GM12878 (cell line): ENCODE measurements at regions not wholly inside any gene's neighbourhood (a gene's known extent, or its start where the extent isn't known, plus 50 kb on each side); places are given as distances from the start of the nearest gene placed in this dataset.

Experiments
- ATAC-seq: fragments of 200-7000 bp; cut with Tn5 transposase; 3 replicates; pipeline ENCODE4 v1.9.1; 2020; ENCODE audit warnings: mild to moderate bottlenecking, moderate library complexity
- BruUV-seq: library from RNA; stranded (reverse); fragments of 400-500 nt; replicated peaks from 2 replicates; lab custom pipeline; 2021; lab: Mats Ljungman, UMichigan
- CTCF ChIA-PET: fragments of 300-600 bp; sonication (Branson Sonifier 250); formaldehyde crosslinking; extraction: SDS; loops from one replicate; lab custom pipeline; 2021; ENCODE audit warnings: inconsistent platforms; lab: Yijun Ruan, JAX
- POLR2A ChIA-PET: fragments of 350-600 bp; formaldehyde crosslinking; extraction: SDS; loops from one replicate; lab custom pipeline; 2021; ENCODE audit warnings: inconsistent platforms; lab: Charles Lee
- RAD21 ChIA-PET: fragments of 300-600 bp; sonication (Branson Sonifier 250); formaldehyde crosslinking; loops from one replicate; lab custom pipeline; 2023; ENCODE audit warnings: antibody characterized with exemption; ENCODE audit not compliant: unreplicated experiment; lab: Charles Lee
- SMC1A ChIA-PET: fragments of 300-600 bp; sonication (Branson Sonifier 250); formaldehyde crosslinking; loops from one replicate; lab custom pipeline; 2023; ENCODE audit not compliant: unreplicated experiment, uncharacterized antibody; lab: Charles Lee
- DNase-seq: peaks from one replicate; pipeline ENCODE4 v3.0.0-alpha.2; 2011; ENCODE audit warnings: low read depth, low spot score
- FAIRE-seq: peaks from 3 replicates; lab custom pipeline; 2011; peaks lifted over from hg19 to GRCh38; lab: Jason Lieb, UNC
- H2AFZ ChIP-seq: 2 replicates; pipeline ENCODE4 v1.6.0; 2011; ENCODE audit warnings: low read depth, low read length, control low read depth; ENCODE audit not compliant: control insufficient read depth
- H3K27ac ChIP-seq: 2 replicates; pipeline ENCODE4 v1.5.1; 2011; ENCODE audit warnings: control low read depth; ENCODE audit not compliant: control insufficient read depth, insufficient read depth
- H3K27me3 ChIP-seq, 2 experiments: replicated peaks in 1 of 2; 2 replicates each; pipeline versions ENCODE4 v1.6.0 to v1.6.1; 2011; ENCODE audit warnings: low read length in 1 of 2; ENCODE audit not compliant: control insufficient read depth in 2 of 2, insufficient read depth in 2 of 2
- H3K36me3 ChIP-seq, 2 experiments: 2 replicates each; pipeline ENCODE4 v1.5.1; 2011; ENCODE audit warnings: low read length in 1 of 2; ENCODE audit not compliant: control insufficient read depth in 2 of 2, insufficient read depth in 2 of 2
- H3K4me1 ChIP-seq: 2 replicates; pipeline ENCODE4 v1.6.1; 2011; ENCODE audit warnings: mild to moderate bottlenecking, low read length, moderate library complexity, mixed read lengths; ENCODE audit not compliant: control insufficient read depth, insufficient read depth
- H3K4me2 ChIP-seq: 2 replicates; pipeline ENCODE4 v1.6.0; 2011; ENCODE audit warnings: control low read depth; ENCODE audit not compliant: control insufficient read depth, insufficient read depth
- H3K4me3 ChIP-seq: fragments of 200-600 bp; sonication (generic); 2 replicates; pipeline ENCODE4 v1.5.1; 2016
- H3K79me2 ChIP-seq: 2 replicates; pipeline ENCODE4 v1.6.0; 2011; ENCODE audit warnings: low read length; ENCODE audit not compliant: control insufficient read depth, insufficient read depth
- H3K9ac ChIP-seq: 2 replicates; pipeline ENCODE4 v1.8.0; 2011; ENCODE audit warnings: low read length, control low read depth, mixed read lengths; ENCODE audit not compliant: control insufficient read depth, insufficient read depth
- H3K9me3 ChIP-seq: replicated peaks from 3 replicates; pipeline ENCODE4 v1.5.1; 2011; ENCODE audit warnings: mild to moderate bottlenecking, low read length; ENCODE audit not compliant: control insufficient read depth, insufficient read depth
- H4K20me1 ChIP-seq: 2 replicates; pipeline ENCODE4 v1.6.0; 2011; ENCODE audit not compliant: control insufficient read depth, insufficient read depth
- HDGF ChIP-seq: fragments of 450-650 bp; IDR thresholded peaks from 2 replicates; pipeline ENCODE4 v1.6.1; 2016; ENCODE audit warnings: antibody characterized with exemption
- SP1 ChIP-seq: IDR thresholded peaks from one replicate; pipeline ENCODE4 v1.6.1; 2011; ENCODE audit warnings: low read depth, low read length
- YY1 ChIP-seq: IDR thresholded peaks from 2 replicates; pipeline ENCODE4 v1.6.1; 2011; ENCODE audit warnings: low read depth, mild to moderate bottlenecking, low read length
- ZSCAN29 ChIP-seq: fragments of 450-650 bp; IDR thresholded peaks from 2 replicates; pipeline ENCODE4 v1.6.1; 2017; ENCODE audit warnings: mild to moderate bottlenecking, moderate library complexity
- WGBS: methylation state at CpG from one replicate; pipeline ENCODE4 v1.1.6; 2016; ENCODE audit warnings: low lambda C conversion rate; ENCODE audit not compliant: insufficient replicate concordance, insufficient coverage; ENCODE audit errors: missing lambda C conversion rate; 5-methylcytosine and 5-hydroxymethylcytosine counted together
- in situ Hi-C: fragments of 300-500 bp; cut with MboI; formaldehyde crosslinking; loops from 9 replicates; pipeline ENCODE4 v1.14.3; 2018; ENCODE audit warnings: mixed read lengths
- intact Hi-C: fragments of 100-400 bp; cut with micrococcal nuclease; formaldehyde crosslinking; loops from one replicate; pipeline ENCODE4 v1.14.2; 2022; ENCODE audit not compliant: unreplicated experiment
- TF ChIP-seq, protein P1 (sequence below): fragments of 450-650 bp; IDR thresholded peaks from 2 replicates; pipeline ENCODE4 v1.6.1; 2016; ENCODE audit warnings: mild to moderate bottlenecking, moderate library complexity, borderline replicate concordance
- TF ChIP-seq, protein P2 (sequence below): fragments of 450-650 bp; IDR thresholded peaks from 2 replicates; pipeline ENCODE4 v1.6.1; 2017; ENCODE audit warnings: low read depth, mild to moderate bottlenecking, moderate library complexity
- TF ChIP-seq, protein P3 (sequence below): fragments of 450-650 bp; formaldehyde crosslinking; IDR thresholded peaks from 2 replicates; pipeline ENCODE4 v1.4.0; 2020; ENCODE audit warnings: mild to moderate bottlenecking, moderate library complexity

DNA sequence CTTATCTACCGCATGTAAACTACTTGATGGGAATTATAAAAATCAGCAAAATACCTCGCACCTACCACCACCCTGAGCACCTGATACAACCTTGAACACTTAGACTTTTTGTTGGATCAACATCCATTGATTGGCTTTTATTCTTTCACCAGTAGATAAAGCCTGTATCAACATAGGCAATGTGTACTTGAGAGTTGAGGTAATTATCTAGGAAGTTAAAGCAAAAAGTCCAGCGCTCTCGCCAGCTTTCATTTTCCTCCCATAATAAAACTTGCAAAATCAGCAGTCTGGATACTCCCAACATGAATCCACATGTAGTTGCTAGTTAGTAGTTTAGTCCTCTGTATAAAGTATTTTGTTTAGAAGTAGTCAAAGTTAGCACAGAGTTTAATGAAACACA lies 132.0 kb upstream of the PRDM1 start (continued):
- TF ChIP-seq, protein P1, sequence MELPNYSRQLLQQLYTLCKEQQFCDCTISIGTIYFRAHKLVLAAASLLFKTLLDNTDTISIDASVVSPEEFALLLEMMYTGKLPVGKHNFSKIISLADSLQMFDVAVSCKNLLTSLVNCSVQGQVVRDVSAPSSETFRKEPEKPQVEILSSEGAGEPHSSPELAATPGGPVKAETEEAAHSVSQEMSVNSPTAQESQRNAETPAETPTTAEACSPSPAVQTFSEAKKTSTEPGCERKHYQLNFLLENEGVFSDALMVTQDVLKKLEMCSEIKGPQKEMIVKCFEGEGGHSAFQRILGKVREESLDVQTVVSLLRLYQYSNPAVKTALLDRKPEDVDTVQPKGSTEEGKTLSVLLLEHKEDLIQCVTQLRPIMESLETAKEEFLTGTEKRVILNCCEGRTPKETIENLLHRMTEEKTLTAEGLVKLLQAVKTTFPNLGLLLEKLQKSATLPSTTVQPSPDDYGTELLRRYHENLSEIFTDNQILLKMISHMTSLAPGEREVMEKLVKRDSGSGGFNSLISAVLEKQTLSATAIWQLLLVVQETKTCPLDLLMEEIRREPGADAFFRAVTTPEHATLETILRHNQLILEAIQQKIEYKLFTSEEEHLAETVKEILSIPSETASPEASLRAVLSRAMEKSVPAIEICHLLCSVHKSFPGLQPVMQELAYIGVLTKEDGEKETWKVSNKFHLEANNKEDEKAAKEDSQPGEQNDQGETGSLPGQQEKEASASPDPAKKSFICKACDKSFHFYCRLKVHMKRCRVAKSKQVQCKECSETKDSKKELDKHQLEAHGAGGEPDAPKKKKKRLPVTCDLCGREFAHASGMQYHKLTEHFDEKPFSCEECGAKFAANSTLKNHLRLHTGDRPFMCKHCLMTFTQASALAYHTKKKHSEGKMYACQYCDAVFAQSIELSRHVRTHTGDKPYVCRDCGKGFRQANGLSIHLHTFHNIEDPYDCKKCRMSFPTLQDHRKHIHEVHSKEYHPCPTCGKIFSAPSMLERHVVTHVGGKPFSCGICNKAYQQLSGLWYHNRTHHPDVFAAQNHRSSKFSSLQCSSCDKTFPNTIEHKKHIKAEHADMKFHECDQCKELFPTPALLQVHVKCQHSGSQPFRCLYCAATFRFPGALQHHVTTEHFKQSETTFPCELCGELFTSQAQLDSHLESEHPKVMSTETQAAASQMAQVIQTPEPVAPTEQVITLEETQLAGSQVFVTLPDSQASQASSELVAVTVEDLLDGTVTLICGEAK, result no peak
- TF ChIP-seq HDGF (no peak), SP1 (no peak)
- TF ChIP-seq, protein P2, sequence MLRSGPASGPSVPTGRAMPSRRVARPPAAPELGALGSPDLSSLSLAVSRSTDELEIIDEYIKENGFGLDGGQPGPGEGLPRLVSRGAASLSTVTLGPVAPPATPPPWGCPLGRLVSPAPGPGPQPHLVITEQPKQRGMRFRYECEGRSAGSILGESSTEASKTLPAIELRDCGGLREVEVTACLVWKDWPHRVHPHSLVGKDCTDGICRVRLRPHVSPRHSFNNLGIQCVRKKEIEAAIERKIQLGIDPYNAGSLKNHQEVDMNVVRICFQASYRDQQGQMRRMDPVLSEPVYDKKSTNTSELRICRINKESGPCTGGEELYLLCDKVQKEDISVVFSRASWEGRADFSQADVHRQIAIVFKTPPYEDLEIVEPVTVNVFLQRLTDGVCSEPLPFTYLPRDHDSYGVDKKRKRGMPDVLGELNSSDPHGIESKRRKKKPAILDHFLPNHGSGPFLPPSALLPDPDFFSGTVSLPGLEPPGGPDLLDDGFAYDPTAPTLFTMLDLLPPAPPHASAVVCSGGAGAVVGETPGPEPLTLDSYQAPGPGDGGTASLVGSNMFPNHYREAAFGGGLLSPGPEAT, result no peak

DNA sequence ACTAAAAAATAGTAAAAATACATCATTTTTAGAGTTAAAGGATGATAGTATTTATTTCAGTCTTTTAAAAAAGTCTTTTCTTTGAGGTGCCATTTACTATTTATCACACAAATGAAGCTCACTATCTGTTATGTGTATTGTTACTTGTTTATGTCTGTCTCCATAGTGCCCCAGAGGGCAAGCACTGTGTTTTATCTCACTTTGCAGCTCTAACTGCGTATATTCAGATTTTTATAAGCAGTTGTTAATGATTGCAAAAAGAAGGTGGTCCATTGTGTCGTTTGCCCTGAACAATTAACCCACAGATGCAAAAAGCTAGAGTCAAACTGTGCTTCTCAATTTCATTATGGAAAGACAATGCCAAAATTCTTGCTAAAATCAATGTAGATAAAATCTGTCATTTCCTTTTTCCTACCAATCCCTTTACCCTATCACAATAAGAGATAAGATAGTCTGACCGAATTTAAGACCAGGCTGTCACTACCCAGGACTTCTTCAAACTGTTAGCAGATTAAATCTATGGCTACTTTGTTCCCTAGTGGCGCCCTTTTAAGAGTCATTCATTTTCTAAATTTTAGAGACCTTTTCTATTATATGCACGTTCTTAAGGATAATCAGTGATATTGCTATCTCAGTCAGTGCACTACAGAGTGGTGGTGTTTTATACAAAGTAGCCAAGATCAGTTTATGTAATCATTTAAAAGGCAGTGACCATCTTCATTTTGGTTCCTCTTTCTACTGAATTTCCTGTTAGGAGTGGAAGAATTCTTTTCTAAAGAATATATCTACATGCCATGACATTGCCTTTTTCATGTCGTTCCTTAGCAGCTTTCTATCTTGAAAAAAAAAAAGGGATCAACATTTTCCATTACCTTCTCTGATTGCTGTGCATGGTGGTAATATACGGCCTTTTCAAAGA lies 133.1 kb upstream of the PRDM1 start:
- H2AFZ ChIP-seq, result no peak overlapping the region
- H3K4me2 ChIP-seq, result no peak overlapping the region
- no peak overlapping the region for H3K9ac ChIP-seq
- ChIA-PET SMC1A (interaction anchor here (1.5 kb wide), 1 partner anchor 27 kb away, joined by 3 read pairs; no protein-coding TSS in a partner anchor), RAD21 (interaction anchor here (0.9 to 1.3 kb wide), 2 partner anchors 10 to 522 kb away, joined by 3 read pairs; no protein-coding TSS in a partner anchor), CTCF (interaction anchor here (0.7 kb wide), 1 partner anchor 958 kb away, joined by 3 read pairs; no protein-coding TSS in a partner anchor), POLR2A (no interaction called here)
- FAIRE-seq (no peak), DNase-seq (no peak), ATAC-seq (no peak)
- no peaks in the 10 kb centered on the region for H3K9me3 ChIP-seq
- H3K27me3 ChIP-seq, result peaks cover 0 to 3% of the 10 kb centered on the region in 2 experiments; a peak in 1 of 4 replicates
- H4K20me1 ChIP-seq, result no peaks in the 10 kb centered on the region
- H3K27ac ChIP-seq, result no peak overlapping the region
- H3K4me1 ChIP-seq, result no peaks in the 10 kb centered on the region
- no peaks in the 10 kb centered on the region for H3K79me2 ChIP-seq
- TF ChIP-seq ZSCAN29, result no peak
- TF ChIP-seq, protein P3, sequence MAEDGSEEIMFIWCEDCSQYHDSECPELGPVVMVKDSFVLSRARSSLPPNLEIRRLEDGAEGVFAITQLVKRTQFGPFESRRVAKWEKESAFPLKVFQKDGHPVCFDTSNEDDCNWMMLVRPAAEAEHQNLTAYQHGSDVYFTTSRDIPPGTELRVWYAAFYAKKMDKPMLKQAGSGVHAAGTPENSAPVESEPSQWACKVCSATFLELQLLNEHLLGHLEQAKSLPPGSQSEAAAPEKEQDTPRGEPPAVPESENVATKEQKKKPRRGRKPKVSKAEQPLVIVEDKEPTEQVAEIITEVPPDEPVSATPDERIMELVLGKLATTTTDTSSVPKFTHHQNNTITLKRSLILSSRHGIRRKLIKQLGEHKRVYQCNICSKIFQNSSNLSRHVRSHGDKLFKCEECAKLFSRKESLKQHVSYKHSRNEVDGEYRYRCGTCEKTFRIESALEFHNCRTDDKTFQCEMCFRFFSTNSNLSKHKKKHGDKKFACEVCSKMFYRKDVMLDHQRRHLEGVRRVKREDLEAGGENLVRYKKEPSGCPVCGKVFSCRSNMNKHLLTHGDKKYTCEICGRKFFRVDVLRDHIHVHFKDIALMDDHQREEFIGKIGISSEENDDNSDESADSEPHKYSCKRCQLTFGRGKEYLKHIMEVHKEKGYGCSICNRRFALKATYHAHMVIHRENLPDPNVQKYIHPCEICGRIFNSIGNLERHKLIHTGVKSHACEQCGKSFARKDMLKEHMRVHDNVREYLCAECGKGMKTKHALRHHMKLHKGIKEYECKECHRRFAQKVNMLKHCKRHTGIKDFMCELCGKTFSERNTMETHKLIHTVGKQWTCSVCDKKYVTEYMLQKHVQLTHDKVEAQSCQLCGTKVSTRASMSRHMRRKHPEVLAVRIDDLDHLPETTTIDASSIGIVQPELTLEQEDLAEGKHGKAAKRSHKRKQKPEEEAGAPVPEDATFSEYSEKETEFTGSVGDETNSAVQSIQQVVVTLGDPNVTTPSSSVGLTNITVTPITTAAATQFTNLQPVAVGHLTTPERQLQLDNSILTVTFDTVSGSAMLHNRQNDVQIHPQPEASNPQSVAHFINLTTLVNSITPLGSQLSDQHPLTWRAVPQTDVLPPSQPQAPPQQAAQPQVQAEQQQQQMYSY (CRISPR knock-in tag), result no peak
- no peak for TF ChIP-seq YY1
- H3K4me3 ChIP-seq, result no peak overlapping the region
- H3K36me3 ChIP-seq, result no peaks in the 10 kb centered on the region
- 18% methylated on average over 7 of the region's 7 CpGs for WGBS
- BruUV-seq, result no TSS peak
- in situ Hi-C loops, result no loop called here
- intact Hi-C loops, result no loop called here
